Sigmoid colon (tissue), 4 donors: ENCODE measurements at regions not wholly inside any gene's neighbourhood (a gene's known extent, or its start where the extent isn't known, plus 50 kb on each side); places are given as distances from the start of the nearest gene placed in this dataset.

Source experiments
- CTCF ChIP-seq, 4 experiments: fragments of 450-650 bp in 3 of 4; fragments of 200-600 bp in 1 of 4; IDR thresholded peaks; one replicate each; pipeline ENCODE4 v1.5.1; 2016 to 2019; ENCODE audit warnings: antibody characterized with exemption in 4 of 4, mild to moderate bottlenecking in 3 of 4, moderate library complexity in 2 of 4
- EP300 ChIP-seq, 4 donors: sonication (generic); formaldehyde crosslinking; IDR thresholded peaks; one replicate each; pipeline ENCODE4 v1.6.1; 2017; ENCODE audit warnings: antibody characterized with exemption in 4 of 4
- POLR2A ChIP-seq, 2 donors: fragments of 450-650 bp; IDR thresholded peaks; one replicate each; pipeline ENCODE4 v1.6.1; 2016; ENCODE audit warnings: antibody characterized with exemption in 2 of 2, mild to moderate bottlenecking in 2 of 2, moderate library complexity in 2 of 2
- POLR2AphosphoS5 ChIP-seq, 4 donors: sonication (generic); formaldehyde crosslinking; IDR thresholded peaks; one replicate each; pipeline ENCODE4 v1.6.1; 2017; ENCODE audit warnings: antibody characterized with exemption in 4 of 4

GRCh38 chr12:115482943-115483342 is 794.5 kb downstream of the MED13L start:
- TF ChIP-seq CTCF (IDR thresholded peaks at IDR 0.05) (no peak), POLR2A (IDR thresholded peaks at IDR 0.05) (no peak), EP300 (IDR thresholded peaks at IDR 0.05) (no peak), POLR2AphosphoS5 (IDR thresholded peaks at IDR 0.05) (no peak)
